ENCODE measurements at regions not wholly inside any gene's neighbourhood (a gene's known extent, or its start where the extent isn't known, plus 50 kb on each side); places are given as distances from the start of the nearest gene placed in this dataset.
A peak's percentile ranks its signal among the peaks of the same experiment; 100 is the strongest.

DNA sequence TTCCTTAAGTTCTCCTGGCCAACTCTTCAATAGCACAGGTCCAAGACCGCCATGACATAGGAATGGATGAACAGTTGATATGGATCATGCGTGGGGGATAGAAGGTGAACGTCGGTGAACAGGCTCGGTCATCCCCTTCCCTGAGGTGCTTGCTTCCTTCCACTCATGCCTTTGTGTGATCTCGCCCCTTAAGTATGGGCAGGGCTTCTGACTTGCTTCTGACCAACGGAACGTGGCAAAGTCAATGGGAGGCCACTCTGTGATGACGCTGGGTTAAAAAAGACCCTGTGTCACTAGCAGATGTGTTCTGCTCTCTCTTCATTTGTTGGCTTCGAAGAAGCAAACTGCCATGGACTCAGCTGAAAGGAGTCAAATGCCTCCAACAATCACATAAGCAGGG is 240.5 kb upstream of the TUT7 start:
- intact Hi-C loops (cut with micrococcal nuclease; ENCODE audit: unreplicated experiment), result no loop called here
- TF ChIP-seq, protein P1, sequence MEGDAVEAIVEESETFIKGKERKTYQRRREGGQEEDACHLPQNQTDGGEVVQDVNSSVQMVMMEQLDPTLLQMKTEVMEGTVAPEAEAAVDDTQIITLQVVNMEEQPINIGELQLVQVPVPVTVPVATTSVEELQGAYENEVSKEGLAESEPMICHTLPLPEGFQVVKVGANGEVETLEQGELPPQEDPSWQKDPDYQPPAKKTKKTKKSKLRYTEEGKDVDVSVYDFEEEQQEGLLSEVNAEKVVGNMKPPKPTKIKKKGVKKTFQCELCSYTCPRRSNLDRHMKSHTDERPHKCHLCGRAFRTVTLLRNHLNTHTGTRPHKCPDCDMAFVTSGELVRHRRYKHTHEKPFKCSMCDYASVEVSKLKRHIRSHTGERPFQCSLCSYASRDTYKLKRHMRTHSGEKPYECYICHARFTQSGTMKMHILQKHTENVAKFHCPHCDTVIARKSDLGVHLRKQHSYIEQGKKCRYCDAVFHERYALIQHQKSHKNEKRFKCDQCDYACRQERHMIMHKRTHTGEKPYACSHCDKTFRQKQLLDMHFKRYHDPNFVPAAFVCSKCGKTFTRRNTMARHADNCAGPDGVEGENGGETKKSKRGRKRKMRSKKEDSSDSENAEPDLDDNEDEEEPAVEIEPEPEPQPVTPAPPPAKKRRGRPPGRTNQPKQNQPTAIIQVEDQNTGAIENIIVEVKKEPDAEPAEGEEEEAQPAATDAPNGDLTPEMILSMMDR (IDR thresholded peaks at IDR 0.05; ENCODE audit: unreplicated experiment), result no peak
- Mint-ChIP-seq H3K4me3 (ENCODE audit: low read depth, unreplicated experiment) (no peak overlapping the region), H3K4me1 (ENCODE audit: low read depth, unreplicated experiment) (no peaks in the 10 kb centered on the region), H3K36me3 (ENCODE audit: insufficient read depth, unreplicated experiment) (no peaks in the 10 kb centered on the region), H3K9me3 (ENCODE audit: low read depth, unreplicated experiment) (no peaks in the 10 kb centered on the region), H3K27ac (ENCODE audit: unreplicated experiment) (no peak overlapping the region), H3K27me3 (ENCODE audit: unreplicated experiment) (no peaks in the 10 kb centered on the region)
- CTCF ChIA-PET, result no interaction called here
- no TSS peak for BruUV-seq (replicated peaks)
- DNase-seq, result no peak

DNA sequence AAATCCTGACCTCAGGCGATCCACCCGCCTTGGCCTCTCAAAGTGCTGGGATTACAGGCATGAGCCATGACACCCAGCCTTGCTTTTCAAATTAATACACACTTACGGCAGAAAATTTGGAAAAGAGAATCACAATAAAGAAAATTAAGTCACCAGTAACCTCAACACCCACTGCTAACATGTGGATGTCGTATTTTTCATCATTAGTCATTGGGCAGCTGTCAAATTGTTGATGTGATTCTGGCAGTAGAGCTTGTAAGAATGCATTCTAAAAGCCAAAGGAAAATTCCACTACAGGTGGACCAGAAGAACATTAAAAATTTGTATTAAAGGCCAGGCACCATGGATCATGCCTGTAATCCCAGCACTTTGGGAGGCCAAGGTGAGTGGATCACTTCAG is 237.3 kb upstream of the TUT7 start:
- intact Hi-C loops (cut with micrococcal nuclease; ENCODE audit: unreplicated experiment), result no loop called here
- no peaks in the 10 kb centered on the region for H3K27me3 Mint-ChIP-seq (ENCODE audit: unreplicated experiment)
- TF ChIP-seq, protein P1 (IDR thresholded peaks at IDR 0.05; ENCODE audit: unreplicated experiment), result no peak
- H3K27ac Mint-ChIP-seq (ENCODE audit: unreplicated experiment), result no peak overlapping the region
- no peaks in the 10 kb centered on the region for H3K4me1 Mint-ChIP-seq (ENCODE audit: low read depth, unreplicated experiment)
- no peak for DNase-seq
- H3K9me3 Mint-ChIP-seq (ENCODE audit: low read depth, unreplicated experiment), result no peaks in the 10 kb centered on the region
- no TSS peak for BruUV-seq (replicated peaks)
- H3K4me3 Mint-ChIP-seq (ENCODE audit: low read depth, unreplicated experiment), result no peak overlapping the region
- CTCF ChIA-PET, result no interaction called here
- H3K36me3 Mint-ChIP-seq (ENCODE audit: insufficient read depth, unreplicated experiment), result no peaks in the 10 kb centered on the region

DNA sequence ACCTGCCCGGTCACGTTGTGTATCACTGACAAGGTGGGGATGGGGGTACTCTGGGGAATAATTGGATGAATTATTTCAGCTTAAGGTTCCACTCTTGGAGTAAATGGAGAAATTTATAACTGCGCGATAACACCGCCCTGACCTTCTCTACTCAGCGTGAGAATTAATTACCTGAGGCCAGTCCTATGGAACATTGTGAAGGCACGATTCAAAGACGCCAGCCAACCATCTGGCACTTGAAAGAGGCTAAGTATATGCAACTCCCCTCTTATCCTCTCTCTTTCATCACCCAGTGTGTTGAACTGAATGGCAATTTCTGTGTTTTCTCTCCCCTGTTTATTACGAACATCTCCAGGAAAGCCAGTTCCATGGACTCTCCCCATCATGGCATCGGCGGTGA is 235.5 kb upstream of the TUT7 start:
- H3K4me1 Mint-ChIP-seq (ENCODE audit: low read depth, unreplicated experiment), result peaks cover 9% of the 10 kb centered on the region
- no peaks in the 10 kb centered on the region for H3K9me3 Mint-ChIP-seq (ENCODE audit: low read depth, unreplicated experiment)
- CTCF ChIA-PET, result no interaction called here
- no TSS peak for BruUV-seq (replicated peaks)
- no peak overlapping the region for H3K4me3 Mint-ChIP-seq (ENCODE audit: low read depth, unreplicated experiment)
- no peak for DNase-seq
- H3K27me3 Mint-ChIP-seq (ENCODE audit: unreplicated experiment), result no peaks in the 10 kb centered on the region
- TF ChIP-seq, protein P1 (IDR thresholded peaks at IDR 0.05; ENCODE audit: unreplicated experiment), result no peak
- no peaks in the 10 kb centered on the region for H3K36me3 Mint-ChIP-seq (ENCODE audit: insufficient read depth, unreplicated experiment)
- intact Hi-C loops (cut with micrococcal nuclease; ENCODE audit: unreplicated experiment), result no loop called here
- no peak overlapping the region for H3K27ac Mint-ChIP-seq (ENCODE audit: unreplicated experiment)

DNA sequence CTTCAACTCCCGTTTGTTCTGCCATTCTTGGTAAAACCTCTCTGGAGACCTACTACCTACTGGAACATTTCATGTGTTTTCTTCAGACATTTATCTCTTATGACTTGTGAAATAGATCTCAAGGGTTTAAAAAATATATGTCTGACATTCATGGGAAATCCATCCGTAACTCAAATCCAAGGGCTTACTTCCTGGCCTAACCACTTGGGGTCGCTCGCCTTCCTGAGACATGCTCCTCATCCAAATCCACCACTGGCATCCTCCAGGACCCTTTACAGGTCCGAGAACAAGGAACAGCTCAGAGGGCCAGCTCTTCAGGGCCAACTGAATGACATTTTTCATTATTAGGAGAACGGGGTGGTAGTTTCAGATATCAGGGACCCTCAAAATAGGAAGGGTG is 235.1 kb upstream of the TUT7 start:
- no peak overlapping the region for H3K4me3 Mint-ChIP-seq (ENCODE audit: low read depth, unreplicated experiment)
- H3K4me1 Mint-ChIP-seq (ENCODE audit: low read depth, unreplicated experiment), result peaks cover 9% of the 10 kb centered on the region
- H3K36me3 Mint-ChIP-seq (ENCODE audit: insufficient read depth, unreplicated experiment), result no peaks in the 10 kb centered on the region
- no TSS peak for BruUV-seq (replicated peaks)
- intact Hi-C loops (cut with micrococcal nuclease; ENCODE audit: unreplicated experiment), result no loop called here
- no peaks in the 10 kb centered on the region for H3K9me3 Mint-ChIP-seq (ENCODE audit: low read depth, unreplicated experiment)
- CTCF ChIA-PET, result no interaction called here
- TF ChIP-seq, protein P1 (IDR thresholded peaks at IDR 0.05; ENCODE audit: unreplicated experiment), result no peak
- DNase-seq, result no peak
- no peak overlapping the region for H3K27ac Mint-ChIP-seq (ENCODE audit: unreplicated experiment)
- H3K27me3 Mint-ChIP-seq (ENCODE audit: unreplicated experiment), result no peaks in the 10 kb centered on the region

DNA sequence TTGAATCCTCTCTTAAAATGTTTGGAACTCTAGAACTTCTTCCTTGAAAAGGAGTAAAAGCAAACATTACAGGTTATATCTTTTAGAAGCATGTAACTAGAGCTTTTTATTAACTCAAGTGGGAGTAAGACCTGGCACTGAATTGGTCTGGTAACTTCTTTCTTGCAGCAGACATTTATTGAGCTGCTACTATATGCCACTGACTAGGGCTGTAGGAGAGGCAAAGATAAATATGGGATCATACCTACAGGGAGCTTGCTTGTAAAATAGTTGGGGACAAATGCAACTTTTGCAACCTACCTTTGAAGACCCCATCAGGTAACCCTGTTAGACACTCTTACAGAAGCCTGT is 231.9 kb upstream of the TUT7 start:
- no TSS peak for BruUV-seq (replicated peaks)
- peaks cover 9% of the 10 kb centered on the region for H3K4me1 Mint-ChIP-seq (ENCODE audit: low read depth, unreplicated experiment)
- H3K4me3 Mint-ChIP-seq (ENCODE audit: low read depth, unreplicated experiment), result peak overlapping the region; percentile 28
- H3K27me3 Mint-ChIP-seq (ENCODE audit: unreplicated experiment), result no peaks in the 10 kb centered on the region
- CTCF ChIA-PET, result no interaction called here
- H3K9me3 Mint-ChIP-seq (ENCODE audit: low read depth, unreplicated experiment), result no peaks in the 10 kb centered on the region
- H3K36me3 Mint-ChIP-seq (ENCODE audit: insufficient read depth, unreplicated experiment), result peaks cover 5% of the 10 kb centered on the region
- H3K27ac Mint-ChIP-seq (ENCODE audit: unreplicated experiment), result no peak overlapping the region
- TF ChIP-seq, protein P1 (IDR thresholded peaks at IDR 0.05; ENCODE audit: unreplicated experiment), result no peak
- intact Hi-C loops (cut with micrococcal nuclease; ENCODE audit: unreplicated experiment), result no loop called here
- no peak for DNase-seq
